Uterus (tissue), 2 donors: ENCODE measurements at regions not wholly inside any gene's neighbourhood (a gene's known extent, or its start where the extent isn't known, plus 50 kb on each side); places are given as distances from the start of the nearest gene placed in this dataset.

ENCODE experiments used
- POLR2A ChIP-seq, 2 donors: fragments of 450-650 bp; IDR thresholded peaks; one replicate each; pipeline ENCODE4 v1.6.1; 2016; ENCODE audit warnings: antibody characterized with exemption in 2 of 2, mild to moderate bottlenecking in 1 of 2, moderate library complexity in 1 of 2
- TF ChIP-seq, protein P1 (sequence below), 4 experiments: fragments of 200-600 bp in 2 of 4; fragments of 450-650 bp in 2 of 4; sonication (generic) in 2 of 4; IDR thresholded peaks; one replicate each; pipeline ENCODE4 v1.5.1; 2016 to 2019; ENCODE audit warnings: antibody characterized with exemption in 4 of 4, mild to moderate bottlenecking in 2 of 4, moderate library complexity in 1 of 4

DNA sequence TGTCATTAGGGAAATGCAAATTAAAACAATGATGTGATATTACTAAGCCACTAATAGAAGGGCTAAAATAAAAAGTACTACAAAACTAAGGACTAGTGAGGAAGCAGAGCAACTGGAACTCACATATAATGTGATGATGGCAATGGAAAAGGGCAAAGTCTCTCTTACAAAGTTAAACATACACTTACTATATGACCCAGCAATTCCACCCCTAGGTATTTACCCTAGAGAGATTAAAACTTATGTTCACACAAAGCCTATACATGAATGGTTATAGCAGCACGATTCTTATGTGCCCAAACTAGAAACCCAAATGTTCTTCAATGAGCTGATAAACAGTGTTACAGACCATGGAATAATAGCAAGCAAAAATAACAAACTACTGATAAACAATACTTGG is 643.7 kb downstream of the TLE1 start:
- TF ChIP-seq, protein P1, sequence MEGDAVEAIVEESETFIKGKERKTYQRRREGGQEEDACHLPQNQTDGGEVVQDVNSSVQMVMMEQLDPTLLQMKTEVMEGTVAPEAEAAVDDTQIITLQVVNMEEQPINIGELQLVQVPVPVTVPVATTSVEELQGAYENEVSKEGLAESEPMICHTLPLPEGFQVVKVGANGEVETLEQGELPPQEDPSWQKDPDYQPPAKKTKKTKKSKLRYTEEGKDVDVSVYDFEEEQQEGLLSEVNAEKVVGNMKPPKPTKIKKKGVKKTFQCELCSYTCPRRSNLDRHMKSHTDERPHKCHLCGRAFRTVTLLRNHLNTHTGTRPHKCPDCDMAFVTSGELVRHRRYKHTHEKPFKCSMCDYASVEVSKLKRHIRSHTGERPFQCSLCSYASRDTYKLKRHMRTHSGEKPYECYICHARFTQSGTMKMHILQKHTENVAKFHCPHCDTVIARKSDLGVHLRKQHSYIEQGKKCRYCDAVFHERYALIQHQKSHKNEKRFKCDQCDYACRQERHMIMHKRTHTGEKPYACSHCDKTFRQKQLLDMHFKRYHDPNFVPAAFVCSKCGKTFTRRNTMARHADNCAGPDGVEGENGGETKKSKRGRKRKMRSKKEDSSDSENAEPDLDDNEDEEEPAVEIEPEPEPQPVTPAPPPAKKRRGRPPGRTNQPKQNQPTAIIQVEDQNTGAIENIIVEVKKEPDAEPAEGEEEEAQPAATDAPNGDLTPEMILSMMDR (IDR thresholded peaks at IDR 0.05): no peak
- no peak for TF ChIP-seq POLR2A (IDR thresholded peaks at IDR 0.05)
